ENCODE measurements at regions not wholly inside any gene's neighbourhood (a gene's known extent, or its start where the extent isn't known, plus 50 kb on each side); places are given as distances from the start of the nearest gene placed in this dataset.

DNA sequence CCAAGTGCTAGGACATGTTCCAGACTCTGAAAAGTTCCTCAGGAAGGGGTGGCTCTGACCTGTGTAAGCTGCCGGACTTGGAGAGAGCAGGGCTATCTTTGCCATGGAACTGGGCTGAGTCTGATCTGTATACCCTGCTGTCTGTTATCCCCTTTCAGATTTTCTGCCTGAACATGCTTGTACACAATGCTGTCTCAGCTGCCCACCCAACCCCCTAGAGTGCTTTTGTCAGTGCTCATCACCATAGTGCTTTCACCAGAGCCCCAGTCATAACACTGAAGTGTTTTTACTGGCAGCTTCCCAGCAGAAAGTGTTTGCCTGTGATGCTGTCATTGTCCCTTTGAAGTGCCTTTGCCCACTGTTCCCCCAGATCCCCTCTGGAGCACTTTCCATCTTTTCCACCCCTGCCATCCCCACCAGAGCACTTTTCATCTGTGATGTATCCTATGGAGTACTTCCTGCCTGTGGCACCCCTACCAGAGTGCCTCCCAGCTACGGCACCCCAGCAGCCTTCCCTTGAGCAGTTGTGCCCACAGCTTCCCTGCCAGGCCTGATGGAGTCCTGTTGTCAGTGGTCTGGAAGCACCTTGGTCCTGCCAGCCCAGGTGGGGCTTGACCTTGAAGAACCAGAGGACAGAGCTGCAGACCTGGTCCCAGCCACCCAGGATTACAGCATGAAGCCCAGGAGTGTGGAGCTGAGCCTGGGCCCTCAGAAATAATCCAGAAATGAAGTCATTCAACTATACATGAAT is 397.7 kb downstream of the DIPK2A start:
- peak in 1 of 56 donors; percentile 3 for DNase-seq

DNA sequence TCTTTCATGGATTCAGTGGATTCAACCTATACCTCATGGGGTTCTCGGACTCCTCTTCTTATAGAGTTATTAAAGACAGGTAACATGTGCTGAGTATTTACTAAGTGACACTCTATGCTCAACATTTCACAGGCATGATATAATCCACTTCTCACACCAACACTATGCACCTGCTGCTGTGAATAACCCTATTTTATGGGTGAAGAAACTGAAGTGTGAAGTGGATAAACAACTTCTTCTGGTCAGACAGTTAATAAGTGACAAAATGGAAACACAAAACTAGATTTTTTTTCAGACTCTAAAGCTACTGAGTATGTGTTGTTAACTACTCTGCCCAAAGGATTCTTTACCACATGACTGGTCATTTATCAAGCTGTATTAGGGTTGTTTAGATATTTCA is 403.5 kb downstream of the DIPK2A start:
- no peak for DNase-seq

DNA sequence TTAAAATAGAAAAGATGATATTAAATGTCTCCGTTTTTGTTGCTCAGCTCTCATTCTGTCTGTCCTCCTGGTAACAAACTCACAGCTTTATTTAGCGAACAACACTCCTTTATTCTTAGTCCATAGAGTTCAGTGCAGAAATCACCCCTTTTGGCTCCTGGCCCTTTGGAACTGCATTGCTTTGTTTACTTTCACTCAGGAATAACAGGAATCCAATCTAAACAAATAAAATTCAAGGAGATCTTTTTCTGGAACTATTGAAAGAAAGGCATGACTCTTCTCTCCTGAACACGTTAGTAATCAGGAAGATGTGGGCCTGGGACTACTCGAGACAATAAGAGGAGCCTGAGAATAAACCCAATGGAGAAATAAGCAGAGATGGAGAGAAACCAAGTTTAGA is 409.2 kb downstream of the DIPK2A start:
- DNase-seq, result peak in 23 of 56 donors; percentile 2 to 47 (median 7)

DNA sequence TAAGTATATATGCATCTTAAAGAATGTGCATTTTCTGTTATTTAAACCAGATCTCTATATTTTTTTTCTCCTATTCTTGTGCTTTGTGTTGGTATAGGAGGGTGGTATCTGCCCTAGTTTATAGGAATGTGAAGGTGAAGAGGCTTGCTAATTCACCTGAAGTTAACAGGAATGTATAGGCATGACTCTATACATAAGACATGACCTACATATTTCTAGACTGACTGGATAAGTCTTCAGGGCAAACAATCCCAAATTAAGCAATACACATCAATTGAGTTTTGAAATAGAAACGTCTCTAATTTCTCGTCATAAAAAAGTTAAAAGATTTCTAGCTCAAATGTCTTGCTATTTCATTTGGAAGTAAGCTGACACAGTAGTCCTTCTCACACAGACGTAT is 410.0 kb downstream of the DIPK2A start:
- DNase-seq, result no peak

DNA sequence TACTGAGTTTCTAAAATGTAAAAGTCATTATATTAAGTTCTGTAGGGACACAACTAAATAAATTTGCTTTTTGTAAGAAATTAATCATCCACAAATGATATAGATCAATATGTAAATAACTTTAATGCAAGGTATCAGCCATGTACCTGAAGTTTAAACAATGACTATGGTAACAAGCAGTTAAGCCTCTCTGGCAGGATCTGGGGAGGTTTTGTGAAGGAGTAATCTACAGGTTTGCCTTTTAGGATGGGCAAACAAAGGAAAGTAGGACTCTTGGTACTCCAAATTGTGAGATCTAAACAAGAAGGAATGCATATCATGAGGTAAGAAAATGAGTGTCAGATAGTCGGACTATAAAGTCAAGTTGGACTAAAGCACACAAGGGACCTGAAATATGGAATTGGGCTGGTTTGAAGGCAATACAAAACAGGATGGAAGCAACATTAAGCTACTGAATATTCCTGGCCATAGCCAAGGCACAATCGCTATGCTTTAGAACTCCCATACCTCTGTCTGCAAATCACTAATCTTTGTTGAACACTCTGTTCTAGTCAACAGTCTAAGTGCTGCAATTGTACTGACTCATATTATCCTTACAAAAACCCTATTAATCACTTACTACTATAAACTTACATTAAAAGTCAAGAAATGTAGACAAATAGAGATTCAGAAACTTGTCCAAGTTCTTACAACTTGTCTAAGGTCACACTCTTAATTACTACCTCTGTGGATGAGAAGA is 412.8 kb downstream of the DIPK2A start:
- DNase-seq, result no peak

DNA sequence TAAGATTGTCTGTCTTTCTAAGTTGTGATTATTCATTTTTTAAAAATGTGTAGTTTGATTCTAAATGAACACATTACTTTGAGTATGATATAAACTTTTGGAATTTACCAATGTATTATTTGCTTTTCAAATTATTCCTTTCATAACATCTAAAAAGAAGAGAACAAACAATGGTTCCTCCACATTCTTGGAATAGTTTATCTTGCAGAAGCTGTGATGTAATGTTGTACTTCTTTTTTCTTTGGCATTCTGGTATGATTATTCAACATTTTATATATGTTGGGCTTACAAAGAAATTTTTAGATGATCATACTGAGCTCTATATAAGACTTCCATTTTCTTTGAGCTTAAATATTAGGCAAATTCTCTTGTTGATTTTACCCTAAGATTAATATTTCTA is 419.2 kb downstream of the DIPK2A start:
- no peak for DNase-seq

DNA sequence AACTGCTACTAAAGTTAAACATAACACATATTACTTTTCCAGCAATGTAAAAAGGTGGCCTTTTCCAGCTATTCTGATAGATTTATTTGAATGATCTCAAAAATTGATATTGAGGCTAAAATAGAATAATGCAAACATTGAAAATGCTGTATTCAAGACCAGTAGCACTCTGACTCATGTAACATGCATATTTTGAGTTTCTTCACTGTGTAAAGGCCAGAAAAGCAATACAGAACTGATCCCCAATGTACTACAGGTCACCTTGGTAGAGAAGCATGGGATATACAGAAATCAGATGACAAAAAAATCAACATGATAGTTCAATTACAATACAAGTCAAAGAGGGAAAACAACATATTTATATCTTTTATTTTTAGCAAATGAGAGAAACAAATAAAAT is 419.6 kb downstream of the DIPK2A start:
- no peak for DNase-seq

DNA sequence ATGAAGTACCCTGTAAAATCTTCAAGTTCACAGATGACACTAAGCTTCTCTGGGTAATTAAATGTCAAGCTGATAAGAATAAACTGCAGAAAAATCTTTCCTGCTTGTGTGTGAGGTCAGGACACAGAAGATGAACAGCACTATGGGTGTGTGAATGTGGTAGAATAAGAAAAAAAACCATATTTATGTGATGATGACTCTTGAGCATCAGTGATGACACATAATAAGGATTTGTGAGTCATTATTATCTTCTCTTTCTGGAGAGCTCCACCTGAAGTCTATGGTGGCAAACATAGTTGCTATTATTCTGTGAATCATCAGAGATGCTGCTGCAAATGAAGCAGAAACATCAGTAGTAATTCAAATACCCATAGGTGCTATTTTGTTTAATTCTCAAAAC is 422.4 kb downstream of the DIPK2A start:
- DNase-seq, result no peak

DNA sequence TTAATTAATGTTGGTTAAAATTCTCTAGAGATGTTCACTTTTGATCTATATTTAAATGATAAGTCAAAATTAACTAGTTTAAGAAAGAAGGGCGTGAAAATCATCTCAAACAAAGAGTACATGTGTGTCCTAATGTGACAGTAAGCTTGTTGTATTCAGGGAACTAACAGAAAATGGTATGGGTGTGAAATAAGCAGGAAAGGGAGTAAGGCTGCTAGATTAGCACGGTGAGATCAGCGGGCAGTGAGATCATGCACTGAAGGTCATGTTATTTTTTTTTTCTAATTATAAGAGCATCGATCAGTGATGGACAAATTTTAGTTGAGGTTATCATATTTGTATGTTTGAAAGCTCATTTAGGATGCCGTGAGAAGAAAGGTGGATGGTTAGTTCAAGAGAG is 430.8 kb downstream of the DIPK2A start:
- no peak for DNase-seq

DNA sequence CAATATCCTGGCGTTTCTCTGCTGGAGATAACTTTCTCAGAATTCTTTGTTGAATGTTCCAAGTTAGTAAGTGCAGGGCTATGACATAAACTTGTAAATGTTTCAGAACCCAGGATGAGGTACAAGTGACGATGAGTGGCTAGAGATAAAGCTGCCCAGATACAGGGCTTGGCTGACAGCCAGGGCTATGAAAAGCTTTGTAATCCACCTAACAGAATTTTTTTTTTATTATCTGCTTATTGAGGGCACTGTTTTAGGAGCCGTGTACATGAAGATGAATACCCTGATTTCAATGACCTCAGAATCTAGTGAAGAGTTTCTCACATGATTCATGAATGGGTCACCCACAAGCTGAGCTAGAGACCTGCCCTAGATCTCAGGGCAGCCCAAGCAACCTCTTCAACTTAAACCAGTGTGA is 431.4 kb downstream of the DIPK2A start:
- no peak for DNase-seq

DNA sequence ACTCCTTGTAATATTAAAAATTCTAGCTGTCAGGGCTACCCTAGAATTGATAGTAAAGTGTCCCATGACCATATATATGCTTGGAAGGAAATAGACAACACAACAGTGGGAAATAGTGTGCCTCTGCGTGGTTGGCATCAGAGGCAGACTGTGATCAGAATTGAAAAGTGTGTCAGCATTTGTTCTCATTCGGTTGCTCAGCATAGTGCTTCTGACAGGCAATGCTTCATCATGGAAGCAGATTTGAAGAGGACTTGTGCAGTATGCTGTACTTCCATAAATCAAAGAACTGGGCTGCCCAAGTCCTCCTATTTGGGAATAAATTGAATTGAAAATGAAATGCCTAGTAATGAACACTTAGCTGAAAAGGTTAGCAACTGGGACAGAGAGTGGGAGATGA is 435.7 kb downstream of the DIPK2A start:
- DNase-seq, result peak in 2 of 56 donors; percentile 2 to 7

DNA sequence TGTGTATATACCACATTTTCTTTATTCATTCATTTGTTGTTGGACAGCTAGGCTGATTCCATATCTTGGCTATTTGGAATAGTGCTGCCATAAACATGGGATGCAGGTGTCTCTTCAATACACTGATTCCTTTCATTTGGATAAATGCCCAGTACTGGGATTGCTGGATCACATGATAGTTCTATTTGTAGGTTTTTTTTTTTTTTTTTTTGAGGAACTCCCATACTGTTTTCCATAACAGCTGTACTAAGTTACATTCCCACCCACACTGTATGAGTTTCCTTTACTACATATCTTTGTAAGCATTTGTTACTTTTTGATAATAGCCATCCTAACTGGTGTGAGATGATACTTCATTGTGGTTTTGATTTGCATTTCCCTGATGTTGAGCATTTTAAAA is 437.7 kb downstream of the DIPK2A start:
- DNase-seq, result no peak

DNA sequence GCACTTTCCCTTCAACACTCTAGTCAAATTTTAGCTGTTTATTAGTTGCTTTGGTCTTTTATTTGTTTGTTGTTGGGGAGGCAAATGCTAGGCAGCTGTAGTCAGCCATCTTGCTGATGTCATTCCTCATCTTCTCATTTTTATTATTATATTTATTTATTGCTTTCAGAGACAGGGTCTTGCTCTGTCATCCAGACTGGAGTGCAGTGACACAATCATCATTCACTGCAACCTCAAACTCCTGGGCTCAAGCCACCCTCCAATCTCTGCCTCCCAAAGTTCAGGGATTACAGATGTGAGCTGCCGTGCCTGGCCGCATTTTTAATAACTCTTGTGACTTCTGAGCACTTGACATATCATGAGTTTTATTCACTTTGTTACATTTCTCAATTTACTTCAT is 441.4 kb downstream of the DIPK2A start:
- no peak for DNase-seq

DNA sequence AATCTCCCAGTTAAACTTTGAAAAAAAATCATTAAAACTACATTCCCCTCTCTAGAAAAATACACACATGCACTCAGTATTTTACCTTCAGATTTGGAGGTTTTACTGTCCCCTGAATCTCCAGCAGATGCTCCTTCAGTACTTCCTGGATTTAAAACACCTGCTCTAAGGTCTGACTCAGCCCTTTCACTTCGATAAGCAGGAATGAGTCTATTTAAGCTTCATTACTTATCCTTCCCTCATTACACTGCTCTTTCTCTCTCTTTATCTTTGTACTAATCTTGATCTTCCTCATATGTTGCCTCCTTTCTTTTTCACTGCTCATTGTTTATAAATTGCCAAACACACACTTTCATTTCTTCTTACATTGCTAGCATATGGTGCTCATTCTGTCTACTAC is 443.9 kb downstream of the DIPK2A start:
- no peak for DNase-seq

DNA sequence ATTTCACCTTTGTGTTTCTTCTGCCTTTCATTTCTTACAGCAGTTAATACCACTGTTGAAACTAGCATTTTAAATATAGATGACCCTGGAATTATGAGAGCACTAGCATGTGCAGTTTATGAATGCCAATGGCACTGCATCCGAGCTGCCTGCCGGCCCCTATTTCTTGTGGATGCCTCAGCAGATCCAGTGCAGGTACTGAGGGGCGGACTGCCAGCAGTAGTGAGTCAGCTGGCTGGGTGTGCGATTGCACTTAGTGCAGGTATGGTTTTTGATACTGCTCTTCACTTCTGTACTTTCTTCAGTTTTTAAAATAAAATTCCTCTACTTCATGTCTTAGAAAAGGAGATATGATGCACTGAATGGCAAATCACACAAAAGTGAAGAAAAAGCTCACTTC is 453.0 kb downstream of the DIPK2A start:
- DNase-seq, result no peak

DNA sequence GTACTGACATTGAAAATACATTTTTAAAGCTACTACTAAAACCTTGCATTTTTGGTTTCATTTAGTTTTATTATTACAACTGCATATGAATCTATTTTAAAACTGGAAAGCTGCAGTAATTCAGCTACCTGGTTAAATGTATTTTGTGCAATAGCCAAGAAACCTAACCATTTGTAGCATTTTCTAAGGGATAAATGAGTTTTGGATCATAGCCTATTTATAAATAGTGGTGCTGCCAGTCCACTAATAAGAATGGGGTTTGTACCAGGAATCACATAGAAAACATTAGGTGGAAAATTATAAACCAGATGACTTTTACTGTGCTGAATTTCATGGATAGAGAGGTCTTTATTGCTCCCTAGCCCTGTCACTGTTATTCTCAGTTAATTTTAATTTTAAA is 454.7 kb downstream of the DIPK2A start:
- no peak for DNase-seq

DNA sequence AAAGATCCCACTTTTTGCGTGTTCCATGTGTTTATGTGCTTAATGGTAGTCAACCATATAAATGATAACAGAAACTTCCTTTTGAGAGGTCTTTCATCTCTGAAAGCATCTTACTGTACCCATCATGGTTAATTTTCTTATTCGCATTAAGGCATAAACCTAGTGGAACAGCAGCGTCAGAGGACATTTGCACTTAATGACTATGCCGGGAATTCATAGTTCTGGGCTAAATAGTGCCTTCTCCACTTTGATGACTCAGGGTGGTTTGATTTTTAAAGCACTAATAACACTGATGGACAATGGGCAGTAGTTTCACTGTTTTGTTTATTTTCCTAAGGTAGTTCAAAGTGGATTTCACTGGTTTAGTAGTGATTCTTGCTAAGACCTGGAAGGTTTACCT is 455.3 kb downstream of the DIPK2A start:
- no peak for DNase-seq

DNA sequence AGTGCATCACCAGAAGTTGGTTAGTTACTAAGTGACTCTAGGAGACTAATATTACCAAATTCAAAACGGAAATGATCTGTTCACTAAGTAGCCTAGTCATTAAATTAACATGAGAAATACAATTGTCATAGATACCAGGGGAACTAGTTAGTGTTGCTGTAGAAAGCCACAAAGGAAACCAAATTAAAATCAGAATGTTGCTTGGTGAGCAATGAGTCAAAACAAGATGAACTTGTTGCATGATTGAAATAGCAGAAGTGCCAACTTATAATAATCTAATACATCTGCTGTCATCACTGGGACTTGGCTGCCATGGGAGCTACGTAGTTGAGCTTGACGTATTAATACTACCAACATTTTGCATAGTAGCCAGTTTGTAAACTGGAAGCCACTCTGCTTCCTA is 458.1 kb downstream of the DIPK2A start:
- no peak for DNase-seq

DNA sequence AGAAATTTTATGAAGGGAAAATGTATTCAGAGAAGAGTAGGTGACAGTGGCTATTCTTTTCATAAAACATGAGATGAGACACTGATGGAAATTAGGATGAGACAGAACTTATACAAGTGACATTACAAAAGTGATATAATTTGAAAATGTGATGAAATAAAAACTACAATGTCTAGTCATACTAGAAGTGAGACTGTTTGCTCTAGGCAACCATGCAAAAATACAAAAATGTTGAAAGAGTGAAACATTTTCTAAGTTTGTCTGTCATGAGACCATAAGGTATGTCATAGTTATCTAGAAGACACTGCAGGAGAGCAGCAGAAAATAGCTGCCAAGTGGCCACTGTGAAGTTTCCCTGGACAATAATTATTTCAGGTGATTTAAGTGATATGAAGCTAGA is 459.5 kb downstream of the DIPK2A start:
- DNase-seq, result no peak

DNA sequence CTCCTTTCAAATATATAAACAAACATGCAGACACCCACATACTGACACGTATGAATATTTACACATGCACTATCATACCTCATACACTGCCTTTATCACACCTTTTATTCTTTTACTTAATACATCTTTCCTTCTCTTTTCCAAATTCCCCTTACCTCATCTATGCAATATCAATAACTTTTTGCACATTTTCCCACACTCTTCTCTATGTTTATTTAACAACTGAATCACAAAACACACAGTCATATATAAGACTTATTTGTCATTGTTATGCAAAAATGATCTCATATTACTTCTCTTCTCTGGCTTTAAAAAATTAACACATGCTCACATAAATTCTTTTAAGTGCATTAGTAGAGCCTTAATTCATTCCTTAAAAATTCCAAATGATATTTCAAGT is 461.4 kb downstream of the DIPK2A start:
- DNase-seq, result no peak

DNA sequence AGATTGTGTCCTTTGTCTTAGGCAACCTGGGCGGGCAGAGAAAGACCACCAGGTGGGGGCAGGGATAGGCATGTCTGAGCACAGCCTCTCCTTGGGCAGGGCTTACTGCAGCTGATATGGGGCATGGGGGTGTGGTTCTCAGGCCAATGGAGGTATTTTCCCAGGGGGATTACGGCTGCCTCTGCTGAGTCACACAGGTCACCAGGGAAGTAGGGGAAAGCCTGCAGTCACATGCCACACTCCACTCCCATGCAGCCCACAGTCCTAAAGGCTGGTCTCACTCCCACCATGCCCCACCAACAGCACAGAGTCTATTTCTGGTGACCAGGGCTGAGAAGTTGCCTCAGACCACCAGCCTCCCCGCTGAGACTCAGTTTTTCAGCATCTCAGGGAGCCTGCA is 466.4 kb downstream of the DIPK2A start:
- DNase-seq, result no peak

DNA sequence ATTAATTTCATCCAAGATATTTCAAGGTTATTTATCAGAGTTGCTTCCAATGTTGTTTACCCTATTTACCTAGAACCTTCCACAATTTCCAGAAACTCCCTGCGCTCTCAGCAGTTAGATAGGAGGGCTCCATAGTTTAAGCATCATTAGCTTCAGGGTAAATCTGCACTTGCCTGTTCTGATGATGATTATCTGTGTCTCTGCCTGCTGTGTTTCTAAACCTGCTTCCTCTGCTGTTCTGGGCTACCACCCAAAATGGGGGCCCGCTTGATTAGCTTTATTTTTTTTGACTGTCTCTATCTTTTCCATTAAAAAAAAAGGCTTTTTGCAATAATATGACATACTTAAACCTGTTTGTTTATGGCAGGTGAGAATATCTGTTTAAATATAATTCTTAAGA is 472.4 kb downstream of the DIPK2A start:
- no peak for DNase-seq

DNA sequence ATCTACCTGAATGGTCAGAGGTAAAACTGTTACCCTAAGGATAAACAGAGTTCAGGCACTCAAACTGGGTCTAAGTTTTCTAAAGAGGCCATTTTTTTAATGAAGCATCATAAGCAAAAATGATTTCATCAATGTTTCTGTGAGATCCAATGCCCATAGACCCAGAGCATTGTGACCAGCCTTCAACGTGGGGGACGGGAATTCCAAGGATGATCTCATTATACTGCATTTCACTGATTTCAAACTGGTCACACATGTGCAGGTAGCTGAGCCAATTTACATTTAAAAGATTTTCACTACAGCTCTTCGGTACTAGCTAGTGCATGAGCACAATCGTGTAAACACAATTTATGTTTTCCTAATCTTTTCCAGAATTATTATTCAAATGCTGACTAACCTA is 472.9 kb downstream of the DIPK2A start:
- no peak for DNase-seq
